OCI-LY7 (cell line): ENCODE measurements at regions not wholly inside any gene's neighbourhood (a gene's known extent, or its start where the extent isn't known, plus 50 kb on each side); places are given as distances from the start of the nearest gene placed in this dataset.

Source experiments
- CTCF ChIP-seq: fragments of 200-600 bp; sonication (generic); conservative IDR thresholded peaks from 2 replicates; pipeline ENCODE4 v1.5.1; 2014; ENCODE audit warnings: mild to moderate bottlenecking, antibody characterized with exemption, low read length, moderate library complexity, mixed read lengths
- EZH2phosphoT487 ChIP-seq: fragments of 200-600 bp; sonication (generic); IDR thresholded peaks from 2 replicates; pipeline ENCODE4 v1.6.1; 2018; ENCODE audit warnings: low read depth, borderline replicate concordance, mild to moderate bottlenecking, mixed run types, antibody characterized with exemption, low read length, moderate library complexity, mixed read lengths

- TF ChIP-seq CTCF (no peak), EZH2phosphoT487 (no peak)
Measured at GRCh38 chr9:131803758-131804411, 64.0 kb upstream of the RAPGEF1 start.
